ENCODE measurements at regions not wholly inside any gene's neighbourhood (a gene's known extent, or its start where the extent isn't known, plus 50 kb on each side); places are given as distances from the start of the nearest gene placed in this dataset.

DNA sequence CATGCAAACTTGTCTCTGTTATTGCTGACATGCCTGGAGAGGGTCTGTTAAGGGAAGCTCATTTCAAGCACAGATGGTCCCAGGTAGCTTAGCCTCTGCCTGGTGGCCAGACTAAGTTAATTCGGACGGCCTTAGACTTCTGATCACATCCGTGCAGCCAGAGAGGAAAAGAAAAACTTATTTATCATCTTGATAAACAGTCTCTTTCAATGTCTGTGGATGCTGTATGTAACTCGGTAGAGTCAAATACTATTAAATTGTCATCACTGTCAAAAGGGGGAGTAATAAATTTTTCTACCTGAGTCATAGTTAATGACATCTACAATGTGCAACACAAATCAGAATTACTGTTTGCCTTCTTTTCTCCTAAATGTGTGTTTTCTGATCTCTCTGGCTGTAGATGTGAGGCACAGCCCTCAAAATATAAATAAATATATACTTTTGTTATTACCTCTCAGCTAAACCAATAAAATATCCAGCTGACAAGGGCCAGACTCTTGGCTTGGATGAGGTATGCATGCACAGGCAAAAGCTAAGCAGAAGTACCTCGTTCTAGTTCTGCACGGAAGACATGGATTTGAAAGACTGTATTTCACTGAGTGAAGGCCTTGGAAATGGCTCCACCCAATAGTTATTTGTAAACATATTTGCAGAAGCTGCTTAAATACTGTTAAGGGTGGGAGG lies 530.0 kb downstream of the TAFA4 start:
- TF ChIP-seq GATA2 (IDR thresholded peaks at IDR 0.05; ENCODE audit: low read depth, low read length): no peak
- no peak for TF ChIP-seq GATA3 (IDR thresholded peaks at IDR 0.05; ENCODE audit: low read depth, low read length)
